ENCODE measurements at regions not wholly inside any gene's neighbourhood (a gene's known extent, or its start where the extent isn't known, plus 50 kb on each side); places are given as distances from the start of the nearest gene placed in this dataset.
"Not testable (repeated sequence)": the region's sequence is repeated elsewhere in the genome, so short reads cannot be mapped to it uniquely, and the experiment has no call there.

GRCh38 chr2:31813016-31813415 lies 197.8 kb downstream of the MEMO1 start:
- ChIA-PET CTCF (no interaction called here), POLR2A (no interaction called here)

GRCh38 chr2:31812051-31812798 lies 198.6 kb downstream of the MEMO1 start:
- ChIA-PET CTCF (interaction anchor here (1.1 kb wide), 1 partner anchor 242 kb away, joined by 3 read pairs; no protein-coding TSS in a partner anchor), POLR2A (interaction anchor here (0.6 kb wide), 1 partner anchor 228 kb away, joined by 5 read pairs; no protein-coding TSS in a partner anchor)

- POLR2A ChIA-PET = interaction anchor here (0.6 kb wide), 1 partner anchor 229 kb away, joined by 5 read pairs; no protein-coding TSS in a partner anchor
- CTCF ChIA-PET = interaction anchor here (1.1 kb wide), 1 partner anchor 243 kb away, joined by 3 read pairs; no protein-coding TSS in a partner anchor
Measured at GRCh38 chr2:31811482-31811881, 199.3 kb downstream of the MEMO1 start.

DNA sequence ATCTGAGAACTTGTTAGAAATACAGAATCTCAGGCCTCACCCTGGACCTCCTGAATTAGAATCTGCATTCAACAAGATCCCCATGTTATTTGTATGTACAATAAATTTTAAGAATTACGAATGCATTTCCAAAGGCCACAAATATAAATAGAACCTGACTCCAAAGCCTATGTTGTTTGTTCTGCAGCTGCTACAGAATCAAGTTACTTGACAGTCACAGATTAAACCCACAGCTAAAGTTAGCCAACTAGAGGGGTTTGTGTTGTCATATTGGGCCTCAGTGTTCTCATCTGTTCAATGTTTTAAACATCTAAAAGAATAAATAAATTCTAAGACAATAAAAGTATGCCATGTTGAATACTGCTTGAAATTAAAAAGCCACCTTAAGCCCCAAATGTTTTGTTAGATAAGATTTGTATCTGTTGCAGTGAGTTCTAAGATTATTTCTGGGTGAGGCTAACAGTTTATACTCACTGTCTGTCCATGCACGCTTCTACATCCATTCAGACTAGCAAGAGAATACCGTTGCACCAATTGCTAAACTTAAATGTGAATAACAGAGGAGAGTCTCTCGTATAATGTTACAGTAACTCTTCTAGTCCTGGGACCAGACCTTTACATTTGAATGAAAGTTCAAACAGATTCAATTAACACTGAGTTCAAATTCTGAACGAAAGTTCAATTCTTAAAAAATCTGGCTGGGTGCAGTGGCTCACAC lies 200.4 kb downstream of the MEMO1 start:
- CTCF ChIA-PET = no interaction called here
- POLR2A ChIA-PET = no interaction called here

- CTCF ChIA-PET = no interaction called here
- POLR2A ChIA-PET = no interaction called here
Measured at GRCh38 chr2:31805688-31806087, 205.1 kb downstream of the MEMO1 start.

GRCh38 chr2:31803481-31804153 lies 207.2 kb downstream of the MEMO1 start:
- CTCF ChIA-PET = not testable (repeated sequence)
- POLR2A ChIA-PET = interaction anchor here (0.6 kb wide), 1 partner anchor 24 kb away, joined by 4 read pairs; no protein-coding TSS in a partner anchor

DNA sequence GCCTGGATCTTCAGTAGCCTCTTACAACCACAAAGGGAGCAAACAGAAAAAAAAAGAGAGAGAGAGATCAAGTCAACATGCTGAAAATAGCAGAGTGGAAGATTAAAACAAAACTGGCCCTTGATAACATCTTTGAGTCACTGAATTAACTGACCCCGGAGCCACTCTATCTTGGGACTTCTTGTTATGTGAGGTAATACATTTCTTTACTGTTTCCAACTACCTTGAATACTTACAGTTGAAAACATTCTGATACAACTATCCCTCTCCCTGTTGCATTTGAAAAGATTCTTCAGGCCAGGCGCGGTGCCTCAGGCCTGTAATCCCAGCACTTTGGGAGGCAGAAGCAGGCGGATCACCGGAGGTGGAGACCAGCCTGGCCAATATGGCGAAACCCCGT lies 208.1 kb downstream of the MEMO1 start:
- CTCF ChIA-PET = no interaction called here
- POLR2A ChIA-PET = no interaction called here

GRCh38 chr2:31799282-31799681 lies 211.5 kb downstream of the MEMO1 start:
- POLR2A ChIA-PET = not testable (repeated sequence)

GRCh38 chr2:31788273-31788672 lies 207.5 kb upstream of the SRD5A2 start:
- POLR2A ChIA-PET = no interaction called here
- CTCF ChIA-PET = no interaction called here

More at GRCh38 chr2:31799282-31799681, 211.5 kb downstream of the MEMO1 start:
- CTCF ChIA-PET = not testable (repeated sequence)

- ChIA-PET POLR2A (interaction anchor here (0.6 kb wide), 1 partner anchor 252 kb away, joined by 6 read pairs; no protein-coding TSS in a partner anchor), CTCF (no interaction called here)
Measured at GRCh38 chr2:31785876-31786275, 205.1 kb upstream of the SRD5A2 start.

DNA sequence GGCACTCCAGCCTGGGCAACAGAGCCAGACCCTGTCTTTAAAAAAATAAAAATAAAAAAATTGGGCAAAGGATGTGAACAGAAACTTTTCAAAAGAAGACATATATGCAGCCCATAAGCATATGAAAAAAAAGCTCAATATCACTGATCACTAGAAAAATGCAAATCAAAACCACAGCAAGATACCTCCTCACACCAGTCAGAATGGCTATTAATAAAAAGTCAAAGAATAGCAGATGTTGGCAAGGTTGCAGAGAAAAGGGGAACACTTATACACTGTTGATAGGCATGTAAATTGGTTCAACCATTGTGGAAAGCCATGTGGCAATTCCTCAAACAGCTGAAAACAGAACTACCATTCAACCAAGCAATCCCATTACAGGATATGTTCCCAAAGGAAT lies 204.1 kb upstream of the SRD5A2 start:
- CTCF ChIA-PET = no interaction called here
- POLR2A ChIA-PET = no interaction called here

- POLR2A ChIA-PET, CTCF ChIA-PET: not testable (repeated sequence)
Measured at GRCh38 chr2:31783446-31784091, 202.8 kb upstream of the SRD5A2 start.

GRCh38 chr2:31778153-31778552 lies 197.4 kb upstream of the SRD5A2 start:
- POLR2A ChIA-PET = no interaction called here
- CTCF ChIA-PET = no interaction called here

DNA sequence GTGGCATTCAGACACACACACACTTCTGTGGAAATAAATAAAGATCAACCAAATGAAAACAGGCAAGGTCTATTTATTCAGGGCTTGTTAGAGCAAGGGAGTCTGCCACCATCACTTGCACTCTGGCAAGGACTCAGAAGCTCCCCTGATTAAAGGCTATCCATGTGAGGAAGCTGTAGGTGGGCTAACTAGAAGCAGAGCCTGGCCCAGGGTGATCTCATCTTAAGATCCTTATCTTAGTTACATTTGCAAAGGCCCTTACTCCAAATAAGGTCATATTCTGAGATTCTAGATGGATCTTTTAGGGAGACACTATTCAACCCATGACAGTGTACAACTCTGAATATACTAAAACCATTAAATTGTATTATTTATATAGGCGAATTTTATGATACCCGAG lies 190.0 kb upstream of the SRD5A2 start:
- POLR2A ChIA-PET = no interaction called here
- CTCF ChIA-PET = no interaction called here

- ChIA-PET CTCF (no interaction called here), POLR2A (no interaction called here)
Measured at GRCh38 chr2:31765078-31765945, 184.6 kb upstream of the SRD5A2 start.

- CTCF ChIA-PET = no interaction called here
- POLR2A ChIA-PET = no interaction called here
Measured at GRCh38 chr2:31764169-31764568, 183.4 kb upstream of the SRD5A2 start.

GRCh38 chr2:31762085-31762484 lies 181.3 kb upstream of the SRD5A2 start:
- ChIA-PET POLR2A (no interaction called here), CTCF (no interaction called here)

DNA sequence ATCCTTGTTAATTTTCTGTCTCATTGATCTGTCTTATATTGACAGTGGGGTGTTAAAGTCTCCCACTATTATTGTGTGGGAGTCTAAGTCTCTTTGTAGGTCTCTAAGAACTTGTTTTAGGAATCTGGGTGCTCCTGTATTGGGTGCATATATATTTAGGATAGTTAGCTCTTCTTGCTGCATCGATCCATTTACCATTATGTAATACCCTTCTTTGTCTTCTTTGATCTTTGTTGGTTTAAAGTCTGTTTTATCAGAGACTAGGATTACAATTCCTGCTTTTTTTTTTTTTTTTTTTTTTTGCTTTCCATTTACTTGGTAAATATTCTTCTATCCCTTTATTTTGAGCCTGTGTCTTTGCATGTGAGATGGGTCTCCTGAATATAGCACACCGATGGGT lies 176.6 kb upstream of the SRD5A2 start:
- POLR2A ChIA-PET, CTCF ChIA-PET: not testable (repeated sequence)

DNA sequence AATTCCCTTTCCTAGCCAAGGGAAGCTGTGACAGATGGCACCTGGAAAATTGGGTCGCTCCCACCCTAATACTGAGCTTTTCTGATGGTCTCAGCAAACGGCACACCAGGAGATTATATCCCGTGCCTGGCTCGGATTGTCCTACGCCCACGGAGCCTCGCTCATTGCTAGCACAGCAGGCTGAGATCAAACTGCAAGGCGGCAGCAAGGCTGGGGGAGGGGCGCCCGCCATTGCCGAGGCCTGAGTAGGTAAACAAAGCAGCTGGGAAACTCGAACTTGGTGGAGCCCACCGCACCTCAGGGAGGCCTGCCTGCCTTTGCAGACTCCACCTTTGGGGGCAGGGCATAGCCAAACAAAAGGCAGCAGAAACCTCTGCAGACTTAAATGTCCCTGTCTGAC lies 168.0 kb upstream of the SRD5A2 start:
- CTCF ChIA-PET, POLR2A ChIA-PET: not testable (repeated sequence)

All from activated CD8-positive, alpha-beta memory T cell treated with anti-CD3 and anti-CD28 coated beads for 36 hours (primary cell).